ENCODE measurements at regions not wholly inside any gene's neighbourhood (a gene's known extent, or its start where the extent isn't known, plus 50 kb on each side); places are given as distances from the start of the nearest gene placed in this dataset.
"Not testable (repeated sequence)": the region's sequence is repeated elsewhere in the genome, so short reads cannot be mapped to it uniquely, and the experiment has no call there.

GRCh38 chr2:87456477-87457128 is 291.3 kb upstream of the PLGLB2 start:
- peak; percentile 41 for DNase-seq (ENCODE audit: low read depth, low spot score)

- DNase-seq (ENCODE audit: low read depth, low spot score) = not testable (repeated sequence)
These were observed 290.8 kb upstream of the PLGLB2 start for GRCh38 chr2:87457129-87457499.

- not testable (repeated sequence) for DNase-seq (ENCODE audit: low read depth, low spot score)
These were observed 288.9 kb upstream of the PLGLB2 start for GRCh38 chr2:87458938-87459337.

GRCh38 chr2:87460104-87460503 is 287.8 kb upstream of the PLGLB2 start:
- DNase-seq (ENCODE audit: low read depth, low spot score) = not testable (repeated sequence)

GRCh38 chr2:87460662-87461061 is 287.2 kb upstream of the PLGLB2 start:
- DNase-seq (ENCODE audit: low read depth, low spot score) = not testable (repeated sequence)

- DNase-seq (ENCODE audit: low read depth, low spot score) = not testable (repeated sequence)
These were observed 286.2 kb upstream of the PLGLB2 start for GRCh38 chr2:87461671-87462070.

GRCh38 chr2:87464219-87464618 is 283.7 kb upstream of the PLGLB2 start:
- DNase-seq (ENCODE audit: low read depth, low spot score) = not testable (repeated sequence)

GRCh38 chr2:87465730-87466129 is 282.2 kb upstream of the PLGLB2 start:
- DNase-seq (ENCODE audit: low read depth, low spot score) = not testable (repeated sequence)

GRCh38 chr2:87466591-87467120 is 281.2 kb upstream of the PLGLB2 start:
- not testable (repeated sequence) for DNase-seq (ENCODE audit: low read depth, low spot score)

- not testable (repeated sequence) for DNase-seq (ENCODE audit: low read depth, low spot score)
These were observed 279.4 kb upstream of the PLGLB2 start for GRCh38 chr2:87468429-87468981.

- DNase-seq (ENCODE audit: low read depth, low spot score) = not testable (repeated sequence)
These were observed 278.4 kb upstream of the PLGLB2 start for GRCh38 chr2:87469180-87470151.

GRCh38 chr2:87470381-87471380 is 277.2 kb upstream of the PLGLB2 start:
- not testable (repeated sequence) for DNase-seq (ENCODE audit: low read depth, low spot score)

- DNase-seq (ENCODE audit: low read depth, low spot score) = not testable (repeated sequence)
These were observed 276.4 kb upstream of the PLGLB2 start for GRCh38 chr2:87471478-87471877.

GRCh38 chr2:87476223-87476872 is 271.5 kb upstream of the PLGLB2 start:
- not testable (repeated sequence) for DNase-seq (ENCODE audit: low read depth, low spot score)

- DNase-seq (ENCODE audit: low read depth, low spot score) = not testable (repeated sequence)
These were observed 271.0 kb upstream of the PLGLB2 start for GRCh38 chr2:87476936-87477335.

- not testable (repeated sequence) for DNase-seq (ENCODE audit: low read depth, low spot score)
These were observed 270.0 kb upstream of the PLGLB2 start for GRCh38 chr2:87477669-87478428.

- DNase-seq (ENCODE audit: low read depth, low spot score) = not testable (repeated sequence)
These were observed 269.0 kb upstream of the PLGLB2 start for GRCh38 chr2:87478911-87479310.

- DNase-seq (ENCODE audit: low read depth, low spot score) = not testable (repeated sequence)
These were observed 264.7 kb upstream of the PLGLB2 start for GRCh38 chr2:87483093-87483680.

GRCh38 chr2:87484363-87484762 is 263.5 kb upstream of the PLGLB2 start:
- DNase-seq (ENCODE audit: low read depth, low spot score) = not testable (repeated sequence)
